ENCODE measurements at regions not wholly inside any gene's neighbourhood (a gene's known extent, or its start where the extent isn't known, plus 50 kb on each side); places are given as distances from the start of the nearest gene placed in this dataset.

DNA sequence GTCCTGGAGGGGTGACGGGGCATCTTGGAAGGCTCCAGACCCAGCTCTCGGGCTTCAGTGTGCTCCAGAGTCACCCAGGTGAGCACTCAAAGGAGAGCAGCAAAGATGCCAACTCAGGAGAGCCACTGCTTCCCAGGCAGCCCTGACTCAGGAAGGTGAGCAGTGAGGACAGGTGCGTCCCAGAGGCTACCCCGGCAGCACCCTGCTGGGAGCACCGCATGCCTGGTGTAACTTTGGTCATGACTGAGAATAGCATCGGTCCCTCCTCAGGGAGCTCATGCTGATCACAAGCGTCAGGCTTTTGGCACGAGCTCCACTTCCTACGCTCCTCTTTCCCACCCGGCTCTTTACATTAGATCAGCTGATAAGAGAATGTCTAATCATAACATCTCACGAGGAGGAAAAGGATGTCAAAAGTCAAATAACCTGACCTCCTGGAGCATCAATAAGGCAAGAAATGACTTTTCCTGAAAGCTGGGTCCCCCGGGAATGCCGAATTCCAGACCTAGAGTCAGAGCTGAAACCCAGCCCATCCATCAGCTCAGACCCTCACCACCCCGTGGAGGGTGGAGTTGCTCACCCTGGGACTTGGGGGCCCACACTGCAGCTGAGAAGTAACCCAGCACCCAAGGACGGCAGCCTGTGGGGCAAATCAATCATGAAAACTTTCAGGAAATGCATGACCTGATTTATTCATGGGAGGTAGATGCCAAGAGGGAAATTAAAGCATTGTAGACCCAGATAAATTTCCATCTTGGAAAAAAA lies 248.8 kb downstream of the ACKR3 start:
- DNase-seq (ENCODE audit: low spot score) (no peak), ATAC-seq (peak in 1 of 2 donors; percentile 7)
- Mint-ChIP-seq H3K27ac (no peak overlapping the region), H3K9me3 (peaks cover 3% of the 10 kb centered on the region), H3K27me3 (peaks cover 12 to 24% of the 10 kb centered on the region in 2 donors), H3K4me1 (ENCODE audit: low read depth in 2 of 2) (no peaks in the 10 kb centered on the region), H3K36me3 (no peaks in the 10 kb centered on the region), H3K4me3 (no peak overlapping the region)

DNA sequence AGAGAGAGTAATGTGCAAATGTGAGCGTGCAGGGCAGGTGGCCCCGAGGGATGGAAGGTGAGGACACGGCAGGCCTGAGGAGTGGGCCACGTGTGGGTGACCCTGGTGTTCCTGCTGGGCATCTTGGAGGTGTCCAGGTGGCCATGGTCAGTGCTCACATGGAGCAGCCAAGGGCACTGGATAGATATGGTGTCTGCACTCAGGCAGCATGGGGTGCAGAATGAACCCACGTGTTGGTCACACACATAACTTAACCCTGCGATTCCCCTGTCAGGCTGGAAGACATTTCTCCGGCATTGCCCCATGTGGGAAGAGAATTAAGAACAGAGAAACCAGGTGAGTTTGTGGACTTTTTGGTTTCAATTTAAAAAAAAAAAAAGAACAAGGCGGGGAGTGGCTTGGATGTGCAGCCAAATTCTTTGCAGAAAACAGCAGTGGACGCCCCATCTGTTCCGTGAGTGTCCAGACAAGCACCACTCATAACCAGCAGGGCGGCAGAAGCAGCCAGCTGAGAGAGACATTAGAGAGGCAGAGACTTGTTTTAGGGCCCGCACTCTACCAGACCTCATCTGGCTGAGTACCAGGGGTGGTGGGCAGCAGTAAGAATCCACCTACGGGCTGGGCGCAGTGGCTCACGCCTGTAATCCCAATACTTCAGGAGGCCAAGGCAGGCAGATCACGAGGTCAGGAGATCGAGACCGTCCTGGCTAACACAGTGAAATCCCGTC lies 249.8 kb downstream of the ACKR3 start:
- H3K4me3 Mint-ChIP-seq, result no peak overlapping the region
- H3K27ac Mint-ChIP-seq, result no peak overlapping the region
- peaks cover 3% of the 10 kb centered on the region for H3K9me3 Mint-ChIP-seq
- ATAC-seq (no peak), DNase-seq (ENCODE audit: low spot score) (no peak)
- no peaks in the 10 kb centered on the region for H3K4me1 Mint-ChIP-seq (ENCODE audit: low read depth in 2 of 2)
- no peaks in the 10 kb centered on the region for H3K36me3 Mint-ChIP-seq
- peaks cover 12 to 24% of the 10 kb centered on the region in 2 donors for H3K27me3 Mint-ChIP-seq

DNA sequence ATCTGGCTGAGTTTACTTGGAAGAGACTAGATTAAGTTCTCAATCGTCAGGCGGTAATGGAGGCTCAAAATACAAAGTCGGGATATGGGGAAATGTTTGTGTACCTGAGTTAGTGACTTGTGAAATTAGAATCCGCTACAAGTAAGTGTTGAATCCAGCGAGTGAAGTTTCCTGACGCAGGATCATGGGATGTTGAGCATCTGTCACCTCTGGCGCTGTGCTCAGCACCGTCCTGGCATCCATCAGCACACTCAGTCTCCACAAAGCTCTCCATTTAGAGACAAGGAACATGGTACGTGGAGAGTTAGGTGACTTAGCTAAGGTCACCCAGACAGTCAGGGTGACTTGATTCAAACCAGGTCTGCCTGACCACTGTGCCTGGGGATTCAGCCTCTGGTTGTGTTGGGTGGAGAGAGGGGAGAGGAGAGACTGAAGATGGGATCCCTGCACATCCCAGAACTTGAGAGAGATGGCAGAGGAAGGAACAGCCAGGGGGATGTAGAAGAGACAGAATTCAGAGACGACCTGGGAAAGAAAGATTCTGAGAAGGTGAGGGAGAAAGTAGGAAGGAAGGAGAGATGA lies 251.2 kb downstream of the ACKR3 start:
- no peak overlapping the region for H3K27ac Mint-ChIP-seq
- no peak for DNase-seq (ENCODE audit: low spot score)
- no peaks in the 10 kb centered on the region for H3K4me1 Mint-ChIP-seq (ENCODE audit: low read depth in 2 of 2)
- H3K9me3 Mint-ChIP-seq, result peaks cover 3% of the 10 kb centered on the region
- H3K36me3 Mint-ChIP-seq, result no peaks in the 10 kb centered on the region
- no peak overlapping the region for H3K4me3 Mint-ChIP-seq
- H3K27me3 Mint-ChIP-seq, result peaks cover 12 to 24% of the 10 kb centered on the region in 2 donors
- no peak for ATAC-seq

DNA sequence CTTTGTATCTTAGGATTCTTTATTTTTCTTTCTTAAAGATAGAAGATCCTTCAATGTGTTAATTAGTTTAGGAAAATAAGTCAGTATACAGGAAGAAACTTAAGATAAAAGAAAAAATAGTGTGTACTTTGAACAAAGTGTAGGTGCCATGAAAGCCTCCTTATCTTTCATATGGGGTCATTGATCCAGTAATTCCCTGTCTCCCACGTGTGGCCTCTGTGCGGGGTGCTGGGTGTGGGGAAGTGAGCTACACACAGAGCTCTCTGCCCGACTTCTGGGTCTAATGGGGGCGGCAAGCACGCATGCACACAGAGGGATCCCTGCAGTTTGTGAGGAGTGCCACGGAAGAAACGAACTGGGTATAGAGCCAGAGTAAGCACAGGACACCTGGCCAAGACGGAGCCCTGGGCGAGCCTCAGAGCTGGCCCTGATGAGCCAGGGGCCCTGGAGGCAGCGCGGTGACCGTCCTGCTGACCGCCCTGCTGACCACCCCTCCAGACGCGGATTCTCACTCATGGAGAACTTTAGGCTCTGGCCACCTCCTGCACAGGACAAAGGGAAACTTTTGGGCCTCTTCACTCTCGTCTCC lies 253.5 kb downstream of the ACKR3 start:
- no peak for ATAC-seq
- Mint-ChIP-seq H3K9me3 (peaks cover 3% of the 10 kb centered on the region), H3K27me3 (peaks cover 10 to 33% of the 10 kb centered on the region in 2 donors), H3K4me3 (no peak overlapping the region), H3K36me3 (no peaks in the 10 kb centered on the region), H3K27ac (no peak overlapping the region), H3K4me1 (ENCODE audit: low read depth in 2 of 2) (no peaks in the 10 kb centered on the region)
- DNase-seq (ENCODE audit: low spot score), result no peak

DNA sequence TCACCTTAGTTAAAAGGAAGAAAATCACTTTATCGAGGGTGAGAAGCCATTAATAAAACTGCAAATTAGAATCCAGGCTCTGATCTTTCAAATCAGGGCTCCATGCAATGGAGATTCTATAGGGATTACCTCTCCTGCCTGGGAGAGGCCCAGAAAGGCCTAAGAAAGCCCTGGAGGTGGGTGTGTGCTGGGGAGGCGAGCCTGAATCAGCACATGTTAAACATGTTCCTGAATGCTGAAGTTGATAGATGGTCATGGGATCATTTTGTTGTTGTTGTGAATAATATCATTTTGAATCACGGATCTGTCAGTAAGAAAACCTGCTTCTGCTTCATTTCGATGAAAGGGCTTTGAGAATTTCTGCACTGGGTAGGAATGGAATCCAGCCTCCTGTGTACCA lies 254.3 kb downstream of the ACKR3 start:
- ATAC-seq (no peak), DNase-seq (ENCODE audit: low spot score) (no peak)
- Mint-ChIP-seq H3K36me3 (no peaks in the 10 kb centered on the region), H3K4me1 (ENCODE audit: low read depth in 2 of 2) (no peaks in the 10 kb centered on the region), H3K27me3 (peaks cover 9 to 38% of the 10 kb centered on the region in 2 donors), H3K4me3 (no peak overlapping the region), H3K27ac (no peak overlapping the region), H3K9me3 (peaks cover 3% of the 10 kb centered on the region)

DNA sequence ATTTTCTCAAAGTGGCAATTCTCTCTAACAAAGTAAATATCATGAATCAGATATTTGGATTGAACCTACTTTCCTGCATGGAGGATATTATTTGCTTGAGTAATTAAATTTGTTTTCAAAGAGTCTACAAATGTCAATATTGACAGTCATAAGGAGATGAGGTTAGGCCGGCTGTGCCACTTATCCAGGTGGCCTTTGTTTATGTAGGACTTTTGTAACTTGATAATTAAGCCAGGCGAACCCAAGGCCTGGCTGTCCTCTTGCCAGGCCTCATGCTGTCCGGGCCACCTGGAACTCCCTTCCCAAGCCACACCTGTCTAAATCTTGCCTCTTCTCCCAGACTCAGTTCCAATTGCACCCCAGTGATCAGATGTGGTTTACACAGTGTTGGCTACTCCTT lies 255.2 kb downstream of the ACKR3 start:
- Mint-ChIP-seq H3K27ac (no peak overlapping the region), H3K36me3 (no peaks in the 10 kb centered on the region), H3K27me3 (peaks cover 6 to 34% of the 10 kb centered on the region in 2 donors), H3K4me1 (ENCODE audit: low read depth in 2 of 2) (no peaks in the 10 kb centered on the region), H3K9me3 (peaks cover 3% of the 10 kb centered on the region), H3K4me3 (no peak overlapping the region)
- DNase-seq (ENCODE audit: low spot score) (no peak), ATAC-seq (no peak)

DNA sequence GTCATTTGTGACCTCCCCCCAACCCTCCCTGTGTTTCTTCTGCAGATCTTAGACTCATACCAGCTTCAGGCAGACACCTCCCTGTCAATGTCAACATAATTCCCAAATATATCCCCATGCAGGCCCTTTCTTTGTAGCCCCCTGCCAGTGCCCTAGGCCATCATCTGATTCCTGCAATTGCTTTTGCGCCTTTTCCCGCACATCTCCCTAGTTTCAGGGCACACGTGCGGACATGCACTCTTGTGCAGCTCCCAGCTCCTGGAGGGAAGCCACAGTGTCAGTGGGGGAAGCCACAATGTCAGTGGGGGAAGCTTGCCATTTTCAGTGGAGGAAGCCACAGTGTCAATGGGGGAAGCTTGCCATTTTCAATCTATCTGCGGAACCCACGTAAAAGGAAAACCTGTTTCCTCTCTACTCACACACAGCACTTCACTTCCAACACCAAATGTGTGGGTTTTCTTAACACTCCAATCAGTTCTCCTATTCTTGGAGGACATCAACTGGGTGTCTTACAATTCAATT lies 256.4 kb downstream of the ACKR3 start:
- H3K4me1 Mint-ChIP-seq (ENCODE audit: low read depth in 2 of 2), result no peaks in the 10 kb centered on the region
- ATAC-seq (no peak), DNase-seq (ENCODE audit: low spot score) (no peak)
- no peaks in the 10 kb centered on the region for H3K36me3 Mint-ChIP-seq
- H3K4me3 Mint-ChIP-seq, result no peak overlapping the region
- H3K9me3 Mint-ChIP-seq, result peaks cover 3% of the 10 kb centered on the region
- peaks cover 3 to 30% of the 10 kb centered on the region in 2 donors for H3K27me3 Mint-ChIP-seq
- H3K27ac Mint-ChIP-seq, result no peak overlapping the region

DNA sequence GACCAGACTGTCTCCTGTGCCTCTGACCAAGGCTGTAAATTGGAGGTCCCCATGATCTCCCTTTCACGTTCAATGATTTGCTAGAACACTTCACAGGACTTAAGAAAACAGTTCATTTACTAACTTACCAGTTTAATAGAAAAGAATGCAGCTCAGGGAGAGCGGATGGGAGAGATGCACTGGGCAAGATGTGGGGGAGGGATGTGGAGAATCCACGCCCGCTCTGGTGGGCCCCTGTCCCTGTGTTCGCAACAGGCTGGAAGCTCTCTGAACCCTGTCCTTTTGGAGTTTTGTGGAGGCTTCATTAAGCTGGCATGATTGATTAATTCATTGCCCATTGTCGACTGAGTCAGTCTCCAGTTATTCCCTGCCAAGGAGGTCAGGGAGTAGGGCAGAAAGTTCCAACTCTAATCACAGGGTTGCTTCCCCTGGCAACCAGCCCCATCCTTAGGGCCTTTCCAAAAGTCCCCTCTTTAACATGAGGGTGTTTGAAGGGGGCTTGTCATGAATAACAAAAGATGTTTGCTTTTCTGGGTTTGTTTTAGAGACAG lies 257.1 kb downstream of the ACKR3 start:
- H3K27ac Mint-ChIP-seq, result no peak overlapping the region
- no peaks in the 10 kb centered on the region for H3K36me3 Mint-ChIP-seq
- H3K27me3 Mint-ChIP-seq, result peaks cover 6 to 32% of the 10 kb centered on the region in 2 donors
- ATAC-seq (no peak), DNase-seq (ENCODE audit: low spot score) (no peak)
- H3K9me3 Mint-ChIP-seq, result peaks cover 3% of the 10 kb centered on the region
- no peaks in the 10 kb centered on the region for H3K4me1 Mint-ChIP-seq (ENCODE audit: low read depth in 2 of 2)
- H3K4me3 Mint-ChIP-seq, result no peak overlapping the region

DNA sequence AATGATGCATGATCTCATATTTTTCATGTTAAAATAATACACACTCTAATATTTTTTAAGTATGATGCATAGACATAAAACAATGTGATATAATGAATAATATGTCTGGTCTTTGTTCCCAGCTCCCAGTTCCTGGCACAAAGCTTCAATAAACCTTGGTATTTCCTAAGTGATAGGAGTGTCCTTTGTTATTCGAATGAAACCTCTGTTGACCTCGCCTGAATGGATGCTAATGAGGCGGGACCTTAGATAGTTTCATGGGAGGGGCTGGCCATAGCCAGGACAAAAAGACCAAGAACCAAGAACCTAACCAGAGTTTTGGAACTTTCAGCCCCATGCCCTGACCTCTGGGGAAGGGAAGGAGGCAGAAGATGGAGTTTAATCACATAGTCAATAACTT lies 257.7 kb upstream of the COPS8 start:
- no peaks in the 10 kb centered on the region for H3K36me3 Mint-ChIP-seq
- H3K9me3 Mint-ChIP-seq, result no peaks in the 10 kb centered on the region
- ATAC-seq, result no peak
- H3K4me3 Mint-ChIP-seq, result no peak overlapping the region
- H3K4me1 Mint-ChIP-seq (ENCODE audit: low read depth in 2 of 2), result no peaks in the 10 kb centered on the region
- DNase-seq (ENCODE audit: low spot score), result no peak
- no peak overlapping the region for H3K27ac Mint-ChIP-seq
- peaks cover 7 to 26% of the 10 kb centered on the region in 2 donors for H3K27me3 Mint-ChIP-seq

DNA sequence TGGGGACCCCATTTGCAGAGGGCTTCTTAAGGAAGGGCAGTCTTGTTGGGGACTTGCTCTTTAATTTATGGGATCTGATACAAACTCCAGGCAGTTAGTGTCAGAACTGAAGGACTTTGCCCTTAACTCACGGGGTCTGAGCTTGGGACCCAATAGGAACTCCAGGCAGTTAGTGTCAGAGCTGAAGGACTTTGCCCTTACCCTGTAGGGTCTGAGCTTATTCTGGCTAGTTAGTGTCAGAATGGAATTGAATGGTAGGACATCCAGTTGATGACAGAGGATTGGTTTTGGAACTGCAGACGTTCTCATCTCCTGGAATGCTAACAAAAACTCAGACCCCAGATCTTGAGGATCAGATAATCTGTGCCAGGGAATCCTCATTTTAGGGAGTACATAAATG lies 256.9 kb upstream of the COPS8 start:
- H3K36me3 Mint-ChIP-seq, result no peaks in the 10 kb centered on the region
- H3K27me3 Mint-ChIP-seq, result peaks cover 7 to 26% of the 10 kb centered on the region in 2 donors
- DNase-seq (ENCODE audit: low spot score) (no peak), ATAC-seq (no peak)
- H3K4me1 Mint-ChIP-seq (ENCODE audit: low read depth in 2 of 2), result no peaks in the 10 kb centered on the region
- H3K4me3 Mint-ChIP-seq, result no peak overlapping the region
- H3K27ac Mint-ChIP-seq, result no peak overlapping the region
- no peaks in the 10 kb centered on the region for H3K9me3 Mint-ChIP-seq

DNA sequence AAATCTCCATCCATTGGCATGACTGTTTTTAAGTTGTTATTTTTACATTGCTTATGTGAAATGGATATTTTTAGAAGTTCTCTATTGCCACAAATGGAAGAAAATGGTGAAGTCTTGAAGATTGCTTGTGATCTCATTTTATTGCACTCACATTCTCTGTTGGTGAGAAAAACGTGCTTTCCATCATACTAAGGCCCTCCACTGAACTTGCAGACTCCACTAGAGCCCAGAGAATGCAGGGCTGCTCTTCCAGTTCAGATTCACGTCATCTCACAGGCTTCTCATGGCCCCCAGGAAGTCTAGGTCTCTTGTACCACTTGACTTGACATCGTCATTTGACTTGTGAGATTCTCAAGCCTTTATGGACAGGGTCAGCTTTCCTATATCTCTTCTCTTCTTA lies 254.8 kb upstream of the COPS8 start:
- no peak overlapping the region for H3K4me3 Mint-ChIP-seq
- ATAC-seq, result no peak
- DNase-seq (ENCODE audit: low spot score), result no peak
- no peaks in the 10 kb centered on the region for H3K9me3 Mint-ChIP-seq
- no peaks in the 10 kb centered on the region for H3K4me1 Mint-ChIP-seq (ENCODE audit: low read depth in 2 of 2)
- peaks cover 12 to 34% of the 10 kb centered on the region in 2 donors for H3K27me3 Mint-ChIP-seq
- no peaks in the 10 kb centered on the region for H3K36me3 Mint-ChIP-seq
- H3K27ac Mint-ChIP-seq, result no peak overlapping the region

DNA sequence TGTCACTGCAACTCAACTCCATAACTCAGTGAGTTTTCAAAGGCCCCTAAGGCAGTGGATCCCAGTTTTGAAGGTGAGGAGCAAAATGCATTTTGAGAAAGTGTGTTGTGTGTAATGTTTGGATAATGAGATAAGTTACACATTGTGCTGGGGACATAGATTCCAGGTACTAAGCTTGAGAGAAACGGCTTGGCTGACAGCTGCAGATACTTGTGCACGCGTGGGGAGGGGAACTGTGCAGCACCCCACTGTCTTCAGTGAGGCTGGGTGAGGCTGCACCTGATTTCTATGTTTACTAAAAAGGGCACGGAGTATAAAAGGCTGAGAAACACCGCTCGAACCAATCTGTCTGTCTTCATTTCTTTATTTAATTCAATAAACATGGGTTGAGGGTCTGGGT lies 254.0 kb upstream of the COPS8 start:
- H3K4me1 Mint-ChIP-seq (ENCODE audit: low read depth in 2 of 2), result no peaks in the 10 kb centered on the region
- ATAC-seq, result no peak
- H3K9me3 Mint-ChIP-seq, result no peaks in the 10 kb centered on the region

DNA sequence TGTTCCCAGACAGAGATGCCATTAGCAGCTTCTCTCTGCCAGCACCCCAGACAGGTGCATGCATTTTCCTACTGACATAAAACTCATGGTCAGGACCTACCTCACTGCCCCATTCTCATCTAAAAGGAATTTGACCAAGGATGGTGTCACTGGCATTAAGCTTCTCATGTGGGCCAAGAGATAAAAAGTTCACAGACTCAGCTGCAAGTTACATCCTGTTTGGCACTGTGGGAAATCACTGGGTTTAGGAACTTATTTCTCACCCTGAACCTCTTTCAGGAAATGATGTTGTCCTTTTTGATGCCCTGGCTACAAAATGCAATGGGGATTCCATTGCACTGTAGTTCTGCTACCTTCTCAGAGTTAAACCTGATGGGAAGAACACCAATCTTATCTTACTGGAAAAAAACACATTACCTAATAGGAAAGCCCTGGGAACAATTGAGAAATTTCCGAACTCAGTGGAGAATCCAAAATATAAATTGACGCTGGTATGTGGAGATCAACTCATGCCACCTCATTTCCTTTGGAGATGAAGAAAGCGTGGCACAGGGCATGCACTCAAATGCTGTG lies 252.1 kb upstream of the COPS8 start:
- H3K27me3 Mint-ChIP-seq, result peaks cover 20 to 26% of the 10 kb centered on the region in 2 donors
- DNase-seq (ENCODE audit: low spot score), result no peak
- H3K27ac Mint-ChIP-seq, result no peak overlapping the region
- no peaks in the 10 kb centered on the region for H3K9me3 Mint-ChIP-seq
- no peaks in the 10 kb centered on the region for H3K4me1 Mint-ChIP-seq (ENCODE audit: low read depth in 2 of 2)
- no peaks in the 10 kb centered on the region for H3K36me3 Mint-ChIP-seq
- no peak overlapping the region for H3K4me3 Mint-ChIP-seq
- ATAC-seq, result no peak

More for the DNA sequence above, 254.0 kb upstream of the COPS8 start:
- no peak for DNase-seq (ENCODE audit: low spot score)
- peaks cover 16 to 34% of the 10 kb centered on the region in 2 donors for H3K27me3 Mint-ChIP-seq
- H3K36me3 Mint-ChIP-seq, result no peaks in the 10 kb centered on the region
- H3K4me3 Mint-ChIP-seq, result no peak overlapping the region
- no peak overlapping the region for H3K27ac Mint-ChIP-seq

Data from natural killer cell treated with Interleukin-12 subunit alpha and Interleukin-12 subunit beta and Interleukin-15 and Interleukin-18, amount 100 ng/mL, for 72 hours (primary cell).